GM12878 (cell line): ENCODE measurements at regions not wholly inside any gene's neighbourhood (a gene's known extent, or its start where the extent isn't known, plus 50 kb on each side); places are given as distances from the start of the nearest gene placed in this dataset.

ENCODE experiments used
- BRCA1 ChIP-seq: IDR thresholded peaks from 2 replicates; pipeline ENCODE4 v1.6.1; 2011; ENCODE audit warnings: low read depth, low read length, improper control_type of control experiment
- CTCF ChIP-seq, 3 experiments: IDR thresholded peaks in 2 of 3; conservative IDR thresholded peaks in 1 of 3; 2 replicates each; pipeline ENCODE4 v1.5.1; 2011; ENCODE audit warnings: low read depth in 3 of 3, low read length in 3 of 3, mild to moderate bottlenecking in 3 of 3, control low read depth in 2 of 3, moderate library complexity in 2 of 3, inconsistent platforms in 1 of 3, mixed read lengths in 1 of 3; ENCODE audit not compliant: control insufficient read depth in 2 of 3, insufficient read depth in 1 of 3; ENCODE audit errors: extremely low read depth in 1 of 3
- E2F8 ChIP-seq: fragments of 450-650 bp; IDR thresholded peaks from 2 replicates; pipeline ENCODE4 v1.6.1; 2018; ENCODE audit warnings: mild to moderate bottlenecking, low read depth, moderate library complexity; ENCODE audit not compliant: partially characterized antibody
- HCFC1 ChIP-seq: fragments of 150-350 bp; IDR thresholded peaks from 2 replicates; pipeline ENCODE4 v1.6.1; 2014; ENCODE audit warnings: low read length
- MLLT1 ChIP-seq: fragments of 450-650 bp; IDR thresholded peaks from 2 replicates; pipeline ENCODE4 v1.6.1; 2016; ENCODE audit warnings: mild to moderate bottlenecking
- NFYB ChIP-seq: IDR thresholded peaks from 2 replicates; pipeline ENCODE4 v1.6.1; 2011; ENCODE audit warnings: low read depth, mild to moderate bottlenecking, low read length, improper control_type of control experiment, moderate library complexity; ENCODE audit not compliant: insufficient read depth
- RFX5 ChIP-seq: IDR thresholded peaks from 2 replicates; pipeline ENCODE4 v1.6.1; 2011; ENCODE audit warnings: low read depth, low read length, improper control_type of control experiment
- SPI1 ChIP-seq: IDR thresholded peaks from 2 replicates; pipeline ENCODE4 v1.6.1; 2011; ENCODE audit warnings: low read depth, mild to moderate bottlenecking, low read length, moderate library complexity, borderline replicate concordance; ENCODE audit not compliant: insufficient read depth
- SUPT20H ChIP-seq: IDR thresholded peaks from 2 replicates; pipeline ENCODE4 v1.6.1; 2011; ENCODE audit warnings: low read depth, mild to moderate bottlenecking, low read length, moderate library complexity, borderline replicate concordance; ENCODE audit not compliant: control insufficient read depth
- TARDBP ChIP-seq: IDR thresholded peaks from 2 replicates; pipeline ENCODE4 v1.6.1; 2016; ENCODE audit warnings: borderline replicate concordance
- ZNF274 ChIP-seq: IDR thresholded peaks from one replicate; pipeline ENCODE4 v1.8.0; 2011; ENCODE audit not compliant: insufficient read length, insufficient read depth

GRCh38 chr11:90916706-90917105, 693.9 kb upstream of the CHORDC1 start:
- no peak for TF ChIP-seq HCFC1
- no peak for TF ChIP-seq CTCF (IDR thresholded peaks at IDR 0.05 in 2 of 3, conservative IDR thresholded peaks at IDR 0.05 in 1 of 3; ENCODE audit: control insufficient read depth in 2 of 3, extremely low read depth in 1 of 3, insufficient read depth in 1 of 3, low read depth in 3 of 3, low read length in 3 of 3)
- no peak for TF ChIP-seq E2F8
- TF ChIP-seq ZNF274: no peak
- TF ChIP-seq SUPT20H: no peak
- no peak for TF ChIP-seq TARDBP
- no peak for TF ChIP-seq SPI1
- TF ChIP-seq MLLT1: no peak
- TF ChIP-seq RFX5: no peak
- no peak for TF ChIP-seq NFYB
- no peak for TF ChIP-seq BRCA1
